ENCODE measurements at regions not wholly inside any gene's neighbourhood (a gene's known extent, or its start where the extent isn't known, plus 50 kb on each side); places are given as distances from the start of the nearest gene placed in this dataset.

GRCh38 chr9:27800159-27800558 lies 226.9 kb upstream of the C9orf72 start:
- H3K27me3 ChIP-seq: no peaks in the 10 kb centered on the region
- intact Hi-C loops (cut with DNase I): no loop called here
- H3K4me1 ChIP-seq: no peaks in the 10 kb centered on the region
- DNase-seq (ENCODE audit: extremely low spot score): no peak
- no peak for TF ChIP-seq POLR2A (IDR thresholded peaks at IDR 0.05; ENCODE audit: low read depth)
- TF ChIP-seq POLR2AphosphoS5 (IDR thresholded peaks at IDR 0.05): no peak
- TF ChIP-seq CTCF (IDR thresholded peaks at IDR 0.05): no peak
- no peak for TF ChIP-seq EP300 (IDR thresholded peaks at IDR 0.05)
- no peaks in the 10 kb centered on the region for H3K36me3 ChIP-seq
- 42% methylated on average over 1 of the region's 1 CpG for WGBS
- no peak overlapping the region for H3K27ac ChIP-seq (replicated peaks in 1 of 4)
- no peak overlapping the region for H3K4me3 ChIP-seq
- no peaks in the 10 kb centered on the region for H3K9me3 ChIP-seq

GRCh38 chr9:27800692-27801370 lies 227.6 kb upstream of the C9orf72 start:
- H3K4me1 ChIP-seq: no peaks in the 10 kb centered on the region
- DNase-seq (ENCODE audit: extremely low spot score): no peak
- no peaks in the 10 kb centered on the region for H3K9me3 ChIP-seq
- no peak overlapping the region for H3K4me3 ChIP-seq
- TF ChIP-seq CTCF (IDR thresholded peaks at IDR 0.05) (no peak), EP300 (IDR thresholded peaks at IDR 0.05) (no peak), POLR2A (IDR thresholded peaks at IDR 0.05; ENCODE audit: low read depth) (no peak), POLR2AphosphoS5 (IDR thresholded peaks at IDR 0.05) (no peak)
- H3K27ac ChIP-seq (replicated peaks in 1 of 4): no peak overlapping the region
- intact Hi-C loops (cut with DNase I): no loop called here
- no peaks in the 10 kb centered on the region for H3K27me3 ChIP-seq
- WGBS: 93% methylated on average over 2 of the region's 2 CpGs
- no peaks in the 10 kb centered on the region for H3K36me3 ChIP-seq

- H3K36me3 ChIP-seq: no peaks in the 10 kb centered on the region
- H3K4me1 ChIP-seq: no peaks in the 10 kb centered on the region
- H3K9me3 ChIP-seq: no peaks in the 10 kb centered on the region
- 67% methylated on average over 6 of the region's 6 CpGs for WGBS
- no peak for DNase-seq (ENCODE audit: extremely low spot score)
- H3K4me3 ChIP-seq: no peak overlapping the region
- no peak overlapping the region for H3K27ac ChIP-seq (replicated peaks in 1 of 4)
- TF ChIP-seq CTCF (IDR thresholded peaks at IDR 0.05): no peak
- intact Hi-C loops (cut with DNase I): no loop called here
- H3K27me3 ChIP-seq: no peaks in the 10 kb centered on the region
These were observed 228.3 kb upstream of the C9orf72 start for GRCh38 chr9:27801545-27801944.

GRCh38 chr9:27802418-27802817 lies 229.1 kb upstream of the C9orf72 start:
- TF ChIP-seq POLR2A (IDR thresholded peaks at IDR 0.05; ENCODE audit: low read depth): no peak
- TF ChIP-seq POLR2AphosphoS5 (IDR thresholded peaks at IDR 0.05): no peak
- no peak for TF ChIP-seq EP300 (IDR thresholded peaks at IDR 0.05)
- TF ChIP-seq CTCF (IDR thresholded peaks at IDR 0.05): no peak
- H3K4me1 ChIP-seq: no peaks in the 10 kb centered on the region
- WGBS: 94% methylated on average over 3 of the region's 3 CpGs
- no peak overlapping the region for H3K4me3 ChIP-seq
- no peaks in the 10 kb centered on the region for H3K27me3 ChIP-seq
- DNase-seq (ENCODE audit: extremely low spot score): no peak
- H3K27ac ChIP-seq (replicated peaks in 1 of 4): no peak overlapping the region
- no peaks in the 10 kb centered on the region for H3K9me3 ChIP-seq
- intact Hi-C loops (cut with DNase I): no loop called here
- H3K36me3 ChIP-seq: no peaks in the 10 kb centered on the region

DNA sequence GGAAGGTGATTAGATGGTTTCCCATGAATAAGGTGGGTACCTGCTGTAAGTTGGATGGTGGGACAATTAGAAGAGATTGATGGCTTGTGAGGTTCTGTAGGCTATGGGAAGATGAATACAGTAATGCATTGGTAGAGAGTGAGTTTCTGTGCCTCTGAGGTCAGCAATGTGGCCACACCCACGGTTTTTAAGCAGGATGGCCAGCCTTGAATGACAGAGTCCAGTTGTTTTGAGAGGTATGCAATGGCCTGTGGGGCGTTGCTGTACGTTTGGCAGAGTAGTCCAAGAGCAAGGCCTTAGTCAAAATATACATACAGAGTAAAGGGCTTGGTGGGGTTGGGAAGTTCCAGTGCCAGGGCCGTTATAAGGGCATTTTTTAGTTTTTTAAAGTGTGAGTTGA lies 235.6 kb upstream of the C9orf72 start:
- no peak overlapping the region for H3K27ac ChIP-seq (replicated peaks in 1 of 4)
- no peak overlapping the region for H3K4me3 ChIP-seq
- no peak for DNase-seq (ENCODE audit: extremely low spot score)
- H3K4me1 ChIP-seq: no peaks in the 10 kb centered on the region
- intact Hi-C loops (cut with DNase I): no loop called here
- no peaks in the 10 kb centered on the region for H3K9me3 ChIP-seq
- 69% methylated on average over 4 of the region's 4 CpGs for WGBS
- H3K27me3 ChIP-seq: no peaks in the 10 kb centered on the region
- H3K36me3 ChIP-seq: no peaks in the 10 kb centered on the region
- TF ChIP-seq POLR2A (IDR thresholded peaks at IDR 0.05; ENCODE audit: low read depth): no peak
- TF ChIP-seq POLR2AphosphoS5 (IDR thresholded peaks at IDR 0.05): no peak

Measured in esophagus muscularis mucosa (tissue), 4 donors.